ENCODE measurements at regions not wholly inside any gene's neighbourhood (a gene's known extent, or its start where the extent isn't known, plus 50 kb on each side); places are given as distances from the start of the nearest gene placed in this dataset.
"Not testable (repeated sequence)": the region's sequence is repeated elsewhere in the genome, so short reads cannot be mapped to it uniquely, and the experiment has no call there.

- Histone ChIP-seq H3K4me3 (ENCODE audit: low read length) (no peak overlapping the region), H3K27me3 (ENCODE audit: insufficient read depth, low read length) (peaks cover 6% of the 10 kb centered on the region), H3K4me1 (ENCODE audit: insufficient read depth, low read length) (no peaks in the 10 kb centered on the region), H3K9me3 (ENCODE audit: low read depth, low read length) (peaks cover 18% of the 10 kb centered on the region)
These were observed 79.9 kb upstream of the STK39 start for GRCh38 chr2:168327328-168327727.

DNA sequence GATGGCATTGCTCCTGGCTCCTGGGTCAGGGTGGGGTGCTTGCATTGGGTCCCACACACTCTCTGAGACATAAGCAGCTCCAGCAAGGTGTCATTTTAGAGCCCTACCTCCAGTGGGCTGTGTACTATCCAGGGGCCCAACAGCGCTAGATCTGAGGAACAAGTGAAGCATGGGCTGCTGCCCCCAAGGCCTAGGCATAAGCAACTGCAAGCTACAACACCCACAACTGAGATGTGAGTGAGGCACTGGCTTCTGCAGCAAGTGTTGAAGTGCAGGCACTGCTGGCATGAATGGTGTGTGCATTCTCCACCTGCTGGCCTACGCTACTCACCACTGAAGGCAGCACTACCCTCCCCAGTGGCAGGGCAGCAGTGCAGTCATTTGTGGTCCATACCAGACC is 81.0 kb upstream of the STK39 start:
- Histone ChIP-seq H3K4me3 (ENCODE audit: low read length) (no peak overlapping the region), H3K27me3 (ENCODE audit: insufficient read depth, low read length) (peaks cover 4% of the 10 kb centered on the region), H3K9me3 (ENCODE audit: low read depth, low read length) (peaks cover 18% of the 10 kb centered on the region), H3K4me1 (ENCODE audit: insufficient read depth, low read length) (no peaks in the 10 kb centered on the region)

DNA sequence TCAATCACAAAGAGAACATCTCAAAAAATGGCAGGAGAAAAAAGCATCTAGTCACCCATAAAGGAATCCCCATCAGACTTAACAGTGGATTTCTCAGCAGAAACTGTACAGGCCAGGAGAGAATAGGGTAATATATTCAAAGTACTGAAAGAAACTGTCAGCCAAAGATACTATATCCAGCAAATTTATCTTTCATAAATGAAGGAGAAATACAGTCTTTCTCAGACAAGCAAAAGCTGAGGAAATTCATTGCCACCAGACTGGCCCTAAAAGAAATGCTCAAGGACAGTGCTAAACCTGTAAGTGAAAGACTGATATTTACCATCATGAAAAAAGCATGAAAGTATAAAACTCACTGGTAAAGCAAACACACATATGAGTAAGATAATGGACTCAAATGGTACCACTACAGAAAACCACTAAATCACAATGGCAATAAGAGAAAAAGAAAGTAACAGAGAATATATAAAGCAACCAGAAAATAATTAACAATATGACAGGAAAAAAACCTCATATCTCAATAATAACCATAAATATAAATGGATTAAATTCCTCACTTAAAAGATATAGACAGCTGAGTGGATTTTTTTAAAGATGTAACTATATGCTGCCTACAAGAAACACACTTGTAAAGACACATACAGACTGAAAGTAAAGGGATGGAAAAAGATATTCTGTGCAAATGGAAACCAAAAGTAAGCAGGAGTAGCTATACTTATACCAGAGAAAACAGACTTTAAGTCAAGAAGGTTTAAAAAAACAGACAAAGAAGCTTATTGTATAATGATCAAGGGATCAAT is 83.4 kb upstream of the STK39 start:
- peaks cover 18% of the 10 kb centered on the region for H3K9me3 ChIP-seq (ENCODE audit: low read depth, low read length)
- H3K27me3 ChIP-seq (ENCODE audit: insufficient read depth, low read length) = no peaks in the 10 kb centered on the region
- no peaks in the 10 kb centered on the region for H3K4me1 ChIP-seq (ENCODE audit: insufficient read depth, low read length)
- H3K4me3 ChIP-seq (ENCODE audit: low read length) = no peak overlapping the region

DNA sequence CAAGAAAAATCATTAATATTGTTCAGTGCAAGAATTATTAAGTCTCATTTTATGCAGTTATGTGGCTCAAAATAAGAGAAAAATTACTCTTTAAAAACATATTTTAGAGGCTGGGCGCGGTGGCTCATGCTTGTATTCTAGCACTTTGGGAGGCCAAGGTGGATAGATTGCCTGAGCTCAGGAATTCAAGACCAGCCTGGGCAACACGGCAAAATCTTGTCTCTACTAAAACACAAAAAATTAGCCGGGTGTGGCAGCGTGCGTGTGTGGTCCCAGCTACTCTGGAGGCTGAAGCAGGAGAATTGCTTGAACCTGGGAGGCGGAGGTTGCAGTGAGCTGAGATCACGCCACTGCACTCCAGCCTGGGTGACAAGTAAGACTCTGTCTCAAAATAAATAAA is 87.9 kb upstream of the STK39 start:
- not testable (repeated sequence) for H3K4me1 ChIP-seq (ENCODE audit: insufficient read depth, low read length); H3K27me3 ChIP-seq (ENCODE audit: insufficient read depth, low read length); H3K4me3 ChIP-seq (ENCODE audit: low read length)
- peaks cover 12% of the 10 kb centered on the region for H3K9me3 ChIP-seq (ENCODE audit: low read depth, low read length)

DNA sequence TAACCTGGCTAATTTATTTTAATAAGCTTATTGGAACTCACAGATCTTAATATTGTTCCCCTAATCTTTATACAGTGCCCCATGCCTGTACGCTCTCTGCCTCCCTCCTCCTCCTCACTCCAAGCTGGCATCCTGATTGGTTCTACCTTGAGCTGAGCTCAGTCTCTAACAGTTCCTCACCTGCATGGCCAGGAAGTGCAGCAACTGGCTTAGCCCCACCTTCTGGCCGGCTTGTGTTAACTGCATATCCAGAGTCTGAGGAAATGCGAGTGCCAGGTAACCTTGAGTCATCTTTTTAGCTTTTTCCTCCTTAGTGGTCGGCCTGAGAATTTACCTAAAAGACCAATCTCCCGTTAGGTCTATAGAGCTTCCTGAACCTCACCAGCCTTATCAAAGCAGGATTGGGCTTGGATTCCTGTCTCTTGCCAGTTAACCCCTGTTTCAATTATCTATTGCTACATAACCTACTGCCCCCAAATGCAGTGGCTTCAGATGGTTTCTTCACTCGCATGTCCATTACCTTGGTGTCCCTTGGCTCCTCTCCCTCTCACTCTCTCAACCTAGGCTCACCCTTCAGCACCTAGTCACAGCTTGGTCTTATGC is 89.5 kb upstream of the STK39 start:
- Histone ChIP-seq H3K9me3 (ENCODE audit: low read depth, low read length) (no peaks in the 10 kb centered on the region), H3K4me3 (ENCODE audit: low read length) (no peak overlapping the region), H3K27me3 (ENCODE audit: insufficient read depth, low read length) (no peaks in the 10 kb centered on the region), H3K4me1 (ENCODE audit: insufficient read depth, low read length) (no peaks in the 10 kb centered on the region)

- no peaks in the 10 kb centered on the region for H3K27me3 ChIP-seq (ENCODE audit: insufficient read depth, low read length)
- no peaks in the 10 kb centered on the region for H3K4me1 ChIP-seq (ENCODE audit: insufficient read depth, low read length)
- H3K9me3 ChIP-seq (ENCODE audit: low read depth, low read length) = no peaks in the 10 kb centered on the region
- H3K4me3 ChIP-seq (ENCODE audit: low read length) = no peak overlapping the region
These were observed 90.9 kb upstream of the STK39 start for GRCh38 chr2:168338292-168338691.

DNA sequence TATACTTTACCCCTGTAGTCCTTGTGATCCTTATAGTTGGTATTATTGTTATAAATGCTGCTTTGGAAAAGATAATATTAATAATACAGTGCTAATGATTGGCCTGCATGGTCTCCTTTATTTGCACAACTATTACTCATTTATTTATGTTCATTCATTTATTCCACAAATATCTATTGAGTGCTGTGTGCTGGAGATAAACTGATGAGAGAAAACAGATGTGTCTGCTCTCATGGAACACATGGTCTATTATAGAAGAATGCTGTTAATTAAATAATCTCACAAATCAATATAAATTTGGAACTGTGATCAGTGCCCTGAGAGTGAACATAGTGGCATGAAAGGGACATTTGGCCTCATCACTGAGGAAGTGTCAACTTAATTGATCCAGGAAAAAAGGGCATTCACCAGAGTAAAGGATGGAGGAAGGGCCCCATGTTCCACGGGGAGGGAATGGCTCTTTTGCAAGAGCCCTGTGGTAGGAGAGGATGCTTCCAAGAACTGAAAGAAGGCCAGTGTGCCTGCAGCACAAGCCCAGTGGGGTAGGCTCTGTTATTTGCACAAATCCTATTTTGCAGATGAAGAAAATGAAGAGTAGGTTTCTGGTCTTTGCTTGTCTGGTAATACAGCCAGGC is 91.5 kb upstream of the STK39 start:
- no peaks in the 10 kb centered on the region for H3K9me3 ChIP-seq (ENCODE audit: low read depth, low read length)
- no peaks in the 10 kb centered on the region for H3K4me1 ChIP-seq (ENCODE audit: insufficient read depth, low read length)
- H3K27me3 ChIP-seq (ENCODE audit: insufficient read depth, low read length) = no peaks in the 10 kb centered on the region
- H3K4me3 ChIP-seq (ENCODE audit: low read length) = no peak overlapping the region

- no peak overlapping the region for H3K4me3 ChIP-seq (ENCODE audit: low read length)
- H3K4me1 ChIP-seq (ENCODE audit: insufficient read depth, low read length) = peaks cover 7% of the 10 kb centered on the region
- H3K9me3 ChIP-seq (ENCODE audit: low read depth, low read length) = no peaks in the 10 kb centered on the region
- no peaks in the 10 kb centered on the region for H3K27me3 ChIP-seq (ENCODE audit: insufficient read depth, low read length)
These were observed 93.5 kb upstream of the STK39 start for GRCh38 chr2:168340931-168341330.

DNA sequence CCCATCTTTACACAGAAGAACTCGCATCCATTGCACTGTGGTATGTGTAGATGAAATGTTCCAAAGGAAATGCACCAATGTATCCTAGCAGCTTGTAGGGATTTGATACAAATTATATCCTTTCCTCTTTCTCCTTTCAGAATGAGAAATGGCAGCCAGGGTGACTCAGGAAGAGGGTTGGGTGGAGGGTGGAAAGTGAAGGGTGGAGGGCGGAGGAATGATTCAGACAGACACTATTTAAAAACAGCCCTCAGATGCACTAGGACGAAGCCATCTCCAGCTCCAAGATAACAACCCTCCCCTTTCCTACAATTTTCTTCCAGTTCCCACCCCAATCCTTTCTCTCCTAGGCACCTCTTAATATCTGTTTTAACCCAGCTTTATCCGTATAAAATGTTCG is 96.2 kb upstream of the STK39 start:
- no peaks in the 10 kb centered on the region for H3K9me3 ChIP-seq (ENCODE audit: low read depth, low read length)
- peaks cover 13% of the 10 kb centered on the region for H3K4me1 ChIP-seq (ENCODE audit: insufficient read depth, low read length)
- H3K4me3 ChIP-seq (ENCODE audit: low read length) = no peak overlapping the region
- no peaks in the 10 kb centered on the region for H3K27me3 ChIP-seq (ENCODE audit: insufficient read depth, low read length)

DNA sequence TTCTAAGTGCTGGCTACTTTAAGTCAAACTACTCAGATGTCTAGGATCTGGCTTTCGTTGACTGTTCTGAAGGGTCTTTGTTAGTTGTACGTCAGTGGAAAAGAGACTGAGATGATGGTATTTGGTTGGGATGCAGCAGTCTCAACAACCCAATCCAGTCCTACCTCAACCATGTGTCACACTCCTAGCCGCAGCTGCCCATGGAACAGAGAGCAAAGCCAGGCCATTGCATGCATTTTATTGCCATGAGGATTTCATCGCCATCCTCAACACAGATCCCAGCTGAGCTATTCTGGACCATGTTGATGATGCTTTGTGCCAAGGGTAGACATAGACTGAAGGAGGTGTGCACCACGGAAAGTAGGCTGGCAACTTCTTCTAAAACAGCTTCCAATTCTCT is 97.3 kb upstream of the STK39 start:
- H3K4me3 ChIP-seq (ENCODE audit: low read length) = no peak overlapping the region
- H3K27me3 ChIP-seq (ENCODE audit: insufficient read depth, low read length) = no peaks in the 10 kb centered on the region
- H3K9me3 ChIP-seq (ENCODE audit: low read depth, low read length) = no peaks in the 10 kb centered on the region
- H3K4me1 ChIP-seq (ENCODE audit: insufficient read depth, low read length) = peaks cover 13% of the 10 kb centered on the region

GRCh38 chr2:168345601-168346000 is 98.2 kb upstream of the STK39 start:
- Histone ChIP-seq H3K4me3 (ENCODE audit: low read length) (no peak overlapping the region), H3K4me1 (ENCODE audit: insufficient read depth, low read length) (peaks cover 13% of the 10 kb centered on the region), H3K27me3 (ENCODE audit: insufficient read depth, low read length) (no peaks in the 10 kb centered on the region), H3K9me3 (ENCODE audit: low read depth, low read length) (no peaks in the 10 kb centered on the region)

DNA sequence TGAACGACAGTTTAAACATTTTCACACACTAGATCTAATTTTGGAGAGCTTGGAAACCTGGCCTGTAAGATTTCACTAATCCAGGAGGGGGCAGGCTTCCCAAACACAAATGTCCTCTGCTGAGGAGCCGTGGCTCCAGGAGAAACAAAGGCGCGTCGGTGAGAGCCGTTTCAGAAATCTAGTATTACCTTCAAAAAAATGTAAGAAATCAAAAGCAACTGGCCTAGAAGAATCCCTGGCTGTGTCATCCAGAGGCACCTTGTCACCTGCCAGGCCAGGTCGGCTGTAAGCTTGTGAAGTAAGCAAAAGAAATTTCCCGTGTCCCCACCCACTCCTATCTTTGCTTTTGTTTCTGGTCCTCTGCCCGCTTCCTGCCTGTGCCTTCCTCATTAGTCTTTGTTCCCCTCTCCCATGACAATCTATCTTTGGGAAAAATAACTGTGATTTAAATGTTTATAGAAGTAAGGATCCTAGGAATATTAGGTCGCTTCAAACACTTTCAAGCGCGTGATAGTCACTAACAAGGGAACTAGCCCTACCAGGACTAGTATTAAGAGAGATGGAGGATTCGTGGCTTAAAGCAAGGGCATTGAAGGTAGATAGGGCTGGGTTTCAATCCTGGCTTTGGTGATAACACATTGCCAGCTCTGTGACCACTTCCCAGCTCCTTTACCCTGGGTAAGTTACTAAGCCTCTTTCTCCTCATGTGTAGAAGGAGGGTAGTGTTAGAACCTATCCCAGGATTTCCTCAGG is 99.5 kb upstream of the STK39 start:
- Histone ChIP-seq H3K4me1 (ENCODE audit: insufficient read depth, low read length) (peaks cover 13% of the 10 kb centered on the region), H3K4me3 (ENCODE audit: low read length) (peak overlapping the region; percentile 35), H3K27me3 (ENCODE audit: insufficient read depth, low read length) (no peaks in the 10 kb centered on the region), H3K9me3 (ENCODE audit: low read depth, low read length) (no peaks in the 10 kb centered on the region)

DNA sequence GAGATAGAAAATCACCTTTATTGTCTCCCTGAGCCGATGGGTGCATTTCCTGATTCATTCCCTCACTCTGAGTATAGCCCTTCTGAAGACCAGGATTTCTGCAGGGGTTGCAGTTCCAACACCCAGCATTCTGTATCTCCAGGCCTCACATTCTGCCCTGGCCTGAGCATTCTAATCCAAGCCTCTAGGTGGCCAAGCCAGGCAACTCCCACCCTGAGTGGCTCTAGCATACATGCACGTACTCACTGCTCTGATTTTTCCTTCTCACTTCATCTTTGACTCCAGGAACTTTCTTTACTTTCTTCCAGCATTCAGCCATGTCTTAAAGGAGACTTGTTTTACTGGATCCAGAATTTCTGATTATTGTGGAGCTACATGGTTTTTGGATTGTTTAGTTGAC is 100.7 kb upstream of the STK39 start:
- Histone ChIP-seq H3K4me1 (ENCODE audit: insufficient read depth, low read length) (peaks cover 13% of the 10 kb centered on the region), H3K4me3 (ENCODE audit: low read length) (no peak overlapping the region), H3K9me3 (ENCODE audit: low read depth, low read length) (no peaks in the 10 kb centered on the region), H3K27me3 (ENCODE audit: insufficient read depth, low read length) (no peaks in the 10 kb centered on the region)

- Histone ChIP-seq H3K9me3 (ENCODE audit: low read depth, low read length) (no peaks in the 10 kb centered on the region), H3K4me3 (ENCODE audit: low read length) (no peak overlapping the region), H3K27me3 (ENCODE audit: insufficient read depth, low read length) (no peaks in the 10 kb centered on the region), H3K4me1 (ENCODE audit: insufficient read depth, low read length) (peaks cover 13% of the 10 kb centered on the region)
These were observed 103.0 kb upstream of the STK39 start for GRCh38 chr2:168350380-168350779.

DNA sequence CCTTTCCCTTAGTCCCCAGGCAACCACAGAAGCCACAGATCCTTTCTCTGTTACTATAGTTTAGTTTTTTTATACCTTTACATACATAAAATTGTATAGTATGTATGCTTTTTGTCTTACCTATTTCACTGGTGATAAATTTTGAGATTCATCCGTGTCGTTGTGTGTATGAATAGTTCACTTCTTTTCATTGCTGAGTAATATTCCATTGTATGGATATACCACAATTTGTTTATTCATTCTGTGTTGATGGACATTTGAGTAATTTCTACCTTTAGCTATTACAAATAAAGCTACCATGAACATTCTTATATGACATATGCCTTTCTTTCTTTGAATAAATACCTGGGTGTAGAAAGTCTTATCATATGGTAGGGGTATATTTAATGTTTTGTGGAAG is 102.8 kb upstream of the CERS6 start:
- no peaks in the 10 kb centered on the region for H3K27me3 ChIP-seq (ENCODE audit: insufficient read depth, low read length)
- no peak overlapping the region for H3K4me3 ChIP-seq (ENCODE audit: low read length)
- H3K9me3 ChIP-seq (ENCODE audit: low read depth, low read length) = no peaks in the 10 kb centered on the region
- peaks cover 3% of the 10 kb centered on the region for H3K4me1 ChIP-seq (ENCODE audit: insufficient read depth, low read length)

All from mononuclear cell (primary cell).